ENCODE measurements at regions not wholly inside any gene's neighbourhood (a gene's known extent, or its start where the extent isn't known, plus 50 kb on each side); places are given as distances from the start of the nearest gene placed in this dataset.

DNA sequence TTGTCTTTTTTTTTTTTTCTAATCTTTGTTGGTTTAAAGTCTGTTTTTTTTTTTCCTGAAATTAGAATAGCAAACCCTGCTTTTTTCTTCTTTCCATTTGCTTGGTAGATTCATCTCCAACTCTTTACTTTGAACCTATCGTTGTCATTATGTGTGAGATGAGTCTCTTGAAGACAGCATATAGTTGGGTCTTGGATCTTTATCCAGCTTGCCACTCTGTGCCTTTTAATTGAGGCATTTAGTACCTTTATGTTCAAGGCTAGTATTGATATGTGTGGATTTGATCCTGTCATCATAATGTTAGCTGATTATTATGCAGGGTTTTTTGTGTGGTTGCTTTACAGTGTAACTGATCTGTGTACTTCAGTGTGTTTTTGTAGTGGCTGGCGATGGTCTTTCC lies 383.8 kb downstream of the MAN2A1 start:
- DNase-seq, result no peak

DNA sequence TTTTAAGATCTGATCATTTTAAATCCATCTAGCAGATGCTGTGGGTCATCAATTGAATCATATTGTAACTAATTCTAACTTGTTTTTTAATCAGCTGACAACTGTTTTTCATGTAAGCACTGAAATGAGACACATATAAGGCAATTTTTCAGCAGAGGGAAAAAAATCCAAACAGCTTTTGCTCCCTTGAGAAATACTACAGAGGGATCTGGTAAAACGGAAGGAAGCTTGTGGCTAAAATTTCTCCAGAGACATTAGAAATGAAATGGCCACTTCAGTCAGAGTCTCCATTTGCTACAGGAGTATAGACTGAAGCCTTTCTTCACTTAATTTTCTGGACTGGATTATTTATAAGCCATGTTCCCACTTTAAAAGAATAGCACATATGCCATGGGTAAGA lies 385.9 kb downstream of the MAN2A1 start:
- DNase-seq, result no peak

DNA sequence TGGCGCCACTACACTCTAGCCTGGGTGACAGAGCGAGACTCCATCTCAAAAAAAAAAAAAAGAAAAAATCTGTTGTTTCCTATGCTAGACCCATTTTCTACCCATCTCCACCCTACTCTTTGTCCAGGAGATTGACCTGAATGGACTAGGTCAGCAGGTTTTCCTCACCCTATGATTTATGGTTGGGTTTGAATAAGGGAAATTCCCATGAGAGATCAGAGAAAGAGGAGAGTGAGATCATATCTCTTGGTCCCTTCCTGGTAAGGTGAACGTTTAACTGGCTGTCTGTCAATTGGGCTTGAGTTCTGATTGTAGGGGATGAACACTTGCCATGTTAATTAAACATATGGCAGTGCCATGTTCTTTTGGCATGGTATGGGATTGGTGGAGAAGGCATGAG lies 387.4 kb downstream of the MAN2A1 start:
- DNase-seq, result no peak

DNA sequence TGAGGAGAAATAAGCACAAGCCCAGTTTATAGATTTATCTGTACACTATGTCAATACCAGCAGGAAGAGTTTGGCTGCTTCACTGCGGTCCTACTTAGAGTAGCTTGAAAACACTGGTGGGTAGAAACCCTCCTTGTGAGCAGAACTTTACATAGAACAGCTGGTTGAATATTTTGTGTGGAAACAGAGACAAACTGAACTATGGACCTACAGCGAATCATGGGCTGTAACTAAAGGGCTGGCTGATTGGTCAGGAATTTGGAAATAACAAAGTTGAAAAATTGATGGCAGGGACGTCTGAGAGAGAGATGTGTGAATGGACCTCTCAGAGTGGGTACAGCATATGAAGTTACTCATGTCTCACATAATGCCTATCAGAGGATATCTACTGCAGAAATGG lies 392.5 kb downstream of the MAN2A1 start:
- DNase-seq, result no peak

DNA sequence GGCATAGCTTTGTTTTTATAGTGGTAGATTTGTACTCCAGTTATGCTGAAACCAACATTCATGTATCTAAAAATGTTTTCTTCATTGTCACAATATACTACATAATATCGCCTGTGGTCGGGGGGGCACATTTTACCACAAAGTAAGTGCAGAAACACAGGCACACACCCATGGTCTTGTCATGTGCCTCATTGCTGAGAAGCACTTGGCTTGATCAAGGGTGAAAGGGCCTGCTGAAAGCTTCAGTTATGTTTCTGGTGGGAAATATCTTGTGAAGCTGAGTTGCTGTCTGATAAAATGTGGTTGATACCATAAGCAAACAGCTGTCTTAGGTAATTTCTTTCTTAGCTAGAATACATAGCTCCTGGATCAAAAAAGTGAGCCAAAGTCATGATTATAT lies 393.1 kb downstream of the MAN2A1 start:
- no peak for DNase-seq

DNA sequence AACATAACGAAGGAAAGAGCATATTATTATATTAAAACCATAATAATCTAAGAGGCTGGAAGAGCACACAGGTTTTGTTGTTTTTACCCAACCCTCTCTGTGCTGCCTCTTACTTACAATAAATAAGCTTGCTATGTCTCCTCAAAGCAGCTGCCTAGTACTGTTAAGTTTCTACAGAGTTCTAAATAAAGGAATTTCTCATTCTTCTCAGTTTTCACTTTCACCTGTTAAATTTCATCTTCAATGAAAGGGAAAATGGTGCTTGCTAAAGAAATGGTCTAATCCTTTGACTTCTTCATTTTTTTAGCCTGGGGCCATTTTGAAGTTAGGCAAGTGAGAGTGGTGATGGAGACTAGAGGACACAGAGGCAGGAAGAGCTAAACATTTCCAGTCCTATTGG lies 396.1 kb downstream of the MAN2A1 start:
- DNase-seq, result no peak

DNA sequence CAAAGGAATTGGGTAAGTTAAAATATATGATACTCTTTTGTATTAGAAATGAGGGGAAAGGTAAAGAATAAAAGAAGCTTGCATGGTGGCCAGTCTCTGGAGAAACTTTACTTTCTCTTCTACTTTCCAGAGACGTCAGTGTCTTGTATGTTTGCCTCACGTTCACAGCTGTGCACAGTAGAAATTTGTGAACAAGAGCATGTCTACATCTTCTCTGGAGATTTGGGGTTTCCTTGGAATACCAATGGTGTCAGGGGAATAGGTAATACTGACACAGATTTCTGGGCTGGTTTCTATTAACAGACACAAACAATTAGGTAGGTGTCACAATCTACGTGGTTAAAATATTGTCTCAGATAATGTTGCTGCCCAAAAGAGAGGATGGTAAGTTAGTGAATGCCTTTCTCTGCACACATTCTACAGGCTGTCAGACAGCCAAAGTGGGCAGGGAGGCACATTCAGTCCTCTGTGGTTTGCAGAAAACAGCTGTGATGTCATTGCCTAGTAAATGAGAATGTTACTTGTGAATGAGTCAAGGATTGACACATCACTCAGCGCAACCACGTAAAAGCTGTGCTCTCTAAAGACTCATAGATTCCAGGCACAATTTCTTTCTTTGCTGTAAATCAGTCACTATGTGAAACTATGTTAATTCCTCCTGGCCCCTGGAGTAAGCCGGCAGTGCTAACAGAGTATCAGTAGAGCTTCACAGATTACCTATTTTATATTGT lies 397.1 kb downstream of the MAN2A1 start:
- DNase-seq, result peak; percentile 15

DNA sequence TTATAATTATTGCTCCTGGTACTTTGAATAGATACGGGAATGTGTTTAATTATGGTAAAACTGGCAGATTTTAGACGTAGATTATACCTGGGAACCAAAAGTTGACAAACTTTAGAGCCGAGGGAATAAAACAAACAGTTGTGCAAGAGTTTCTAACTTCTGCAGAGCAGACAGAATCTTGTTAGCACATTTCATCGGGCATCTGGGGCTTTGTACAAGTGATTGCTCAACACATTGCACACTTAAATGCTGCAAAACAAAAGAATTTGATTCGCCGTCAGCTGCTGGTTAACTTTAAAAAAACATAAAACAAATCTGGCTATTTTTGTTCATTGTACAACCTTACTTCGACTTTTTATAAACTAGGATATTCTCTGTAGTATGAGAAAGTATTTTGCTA lies 398.1 kb downstream of the MAN2A1 start:
- DNase-seq, result no peak

DNA sequence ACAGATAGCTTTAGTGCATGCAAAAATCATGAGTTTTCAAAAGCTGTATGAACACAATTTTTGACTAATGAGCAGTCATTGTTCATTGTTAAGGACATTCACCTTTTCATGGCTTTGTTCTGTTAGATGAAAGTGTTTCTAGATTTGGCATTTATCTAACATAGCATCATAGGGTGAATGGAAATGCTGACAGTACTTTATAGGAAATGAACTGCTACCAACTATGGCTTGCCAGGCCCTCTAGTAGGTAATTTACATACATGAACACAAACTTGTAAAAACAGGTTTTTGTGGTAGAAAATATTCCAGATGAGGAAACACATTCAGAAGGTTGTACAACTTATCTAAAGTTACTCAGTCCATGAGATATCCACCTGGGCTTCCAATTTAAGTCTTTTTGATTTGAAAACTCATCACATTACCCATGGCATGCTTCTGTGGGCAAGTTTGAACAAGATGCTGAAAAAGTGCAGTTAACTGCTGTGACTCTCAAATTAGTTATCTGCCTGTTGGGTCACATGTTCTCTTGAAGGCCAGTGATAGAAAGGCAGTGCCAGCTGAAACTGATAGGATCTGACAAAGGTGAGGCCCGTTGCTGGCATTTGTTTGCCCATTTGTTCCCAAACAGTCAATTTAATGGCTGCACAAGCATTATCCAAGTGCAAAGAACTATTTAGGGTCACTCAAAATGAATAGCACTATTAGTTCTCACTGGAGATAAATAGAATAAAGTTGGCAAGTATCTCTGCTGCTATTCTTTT lies 399.1 kb downstream of the MAN2A1 start:
- DNase-seq, result no peak

DNA sequence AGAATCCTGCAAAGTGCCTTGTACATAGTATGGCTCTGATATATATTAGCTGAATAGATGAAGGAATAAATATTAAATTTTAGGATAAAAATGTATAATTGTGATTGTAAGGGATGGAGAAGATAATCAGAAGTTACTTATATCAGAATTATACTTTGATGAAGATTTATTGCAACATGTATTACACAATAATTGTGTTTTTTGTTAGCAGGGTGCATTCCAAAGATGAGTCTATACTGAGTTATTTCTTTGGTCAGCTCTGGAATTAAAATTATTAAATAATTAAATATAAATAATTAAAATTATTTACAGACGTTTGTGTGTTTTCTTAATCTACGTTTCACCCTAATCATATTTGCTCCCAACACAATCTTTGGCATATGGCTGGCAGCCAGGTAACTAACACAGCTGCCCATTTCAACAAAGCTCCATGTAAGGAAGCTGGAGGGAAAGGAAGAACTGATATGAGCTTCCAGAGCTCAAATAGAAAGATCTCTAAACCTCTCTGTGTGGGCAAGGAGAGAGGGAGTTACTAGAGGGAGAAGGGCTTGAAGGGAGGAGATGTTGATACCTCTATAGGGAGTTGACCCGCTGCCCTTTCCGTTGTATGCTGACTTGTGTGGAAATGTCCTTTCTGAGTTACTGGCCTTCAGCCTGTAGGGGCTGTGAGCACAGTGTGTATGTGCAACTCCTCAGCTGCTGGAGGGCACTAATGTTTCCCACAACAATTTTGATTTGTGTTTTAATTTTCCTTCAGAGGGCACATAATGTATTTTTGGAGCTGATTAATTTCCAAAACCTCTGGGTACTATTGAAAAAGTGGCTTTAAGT lies 403.4 kb downstream of the MAN2A1 start:
- no peak for DNase-seq

DNA sequence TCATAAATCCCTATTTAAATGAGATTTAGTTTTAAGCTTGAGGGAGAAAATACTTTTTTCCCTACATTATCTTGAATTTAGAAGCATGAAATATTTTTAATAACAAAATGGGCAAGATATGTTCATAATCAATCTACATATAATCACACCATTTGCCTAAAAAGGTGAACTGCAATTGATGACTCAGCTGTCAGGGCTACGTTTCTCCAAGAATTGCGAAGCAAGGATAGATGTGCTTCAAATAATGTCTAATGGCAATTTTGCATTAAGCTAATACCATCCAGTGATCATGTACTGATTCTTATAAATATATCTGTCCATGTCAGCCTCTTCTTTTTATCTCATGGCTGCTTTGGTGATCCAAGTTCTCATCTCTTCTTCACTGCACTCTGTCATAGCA lies 404.4 kb downstream of the MAN2A1 start:
- DNase-seq, result no peak

DNA sequence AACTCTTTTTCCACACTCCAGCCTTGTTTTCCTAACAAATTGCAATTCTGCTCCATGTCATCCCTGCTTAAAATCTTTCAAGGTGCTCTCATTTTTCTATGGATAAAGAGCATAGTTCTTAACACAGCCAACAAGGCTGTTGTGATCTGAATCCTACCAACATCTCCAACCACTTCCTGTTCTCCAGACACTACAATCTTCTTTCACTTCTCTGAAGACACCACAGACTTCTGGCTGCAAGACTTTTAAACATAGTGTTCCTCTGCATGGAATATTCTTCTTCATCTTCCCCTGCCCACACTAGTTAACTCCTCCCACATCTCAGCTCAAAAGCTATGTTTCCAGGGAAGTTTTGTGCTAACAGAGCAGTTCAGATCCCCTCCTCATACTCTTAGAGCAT lies 404.8 kb downstream of the MAN2A1 start:
- DNase-seq, result no peak

DNA sequence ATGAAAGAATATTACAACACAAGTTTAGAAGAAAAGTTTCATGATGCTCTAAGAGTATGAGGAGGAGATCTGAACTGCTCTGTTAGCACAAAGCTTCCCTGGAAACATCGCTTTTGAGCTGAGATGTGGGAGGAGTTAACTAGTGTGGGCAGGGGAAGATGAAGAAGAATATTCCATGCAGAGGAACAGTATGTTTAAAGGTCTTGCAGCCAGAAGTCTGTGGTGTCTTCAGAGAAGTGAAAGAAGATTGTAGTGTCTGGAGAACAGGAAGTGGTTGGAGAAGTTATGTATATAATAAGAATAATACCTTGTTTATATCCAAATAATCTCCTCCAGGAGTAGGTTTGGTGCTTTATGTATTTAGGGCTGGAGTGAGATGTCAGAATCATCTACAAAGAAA lies 406.7 kb downstream of the MAN2A1 start:
- no peak for DNase-seq

DNA sequence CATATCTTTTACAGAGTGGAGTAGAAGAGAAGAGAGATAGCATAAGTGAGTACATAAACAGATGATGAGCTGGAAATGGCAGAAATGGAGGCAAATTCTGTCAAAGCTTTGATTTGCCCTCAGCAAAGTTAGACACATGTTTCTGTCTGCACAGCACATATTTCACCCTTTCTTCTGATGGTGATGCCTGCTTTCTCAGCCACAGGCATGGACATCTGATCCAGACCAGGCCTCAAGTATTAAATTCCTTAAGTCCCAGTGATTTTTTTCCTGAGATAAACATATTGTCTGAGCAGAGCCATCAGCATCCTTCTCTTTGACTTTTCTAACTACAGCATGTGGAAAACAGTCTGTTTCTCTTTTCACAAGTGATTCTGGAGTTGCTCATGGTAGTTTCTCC lies 409.8 kb downstream of the MAN2A1 start:
- no peak for DNase-seq

DNA sequence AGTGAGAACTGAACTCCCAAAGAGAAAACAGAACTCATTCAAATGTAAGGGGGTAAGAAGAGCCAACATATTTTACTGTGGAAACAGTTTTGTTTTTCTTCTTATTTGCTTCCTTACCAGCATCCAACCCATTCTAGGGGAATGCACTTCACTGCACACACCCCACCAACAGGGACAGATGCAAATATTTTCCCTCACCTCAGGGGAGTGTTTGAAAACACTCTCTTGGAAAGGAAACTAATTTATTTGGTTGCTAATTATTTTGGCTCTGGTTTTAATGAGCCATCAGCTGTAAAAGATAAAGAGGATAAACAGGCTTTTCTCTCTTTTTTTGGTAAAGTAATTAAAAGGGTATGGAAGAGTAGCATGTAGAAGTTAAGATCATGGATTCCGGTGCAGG lies 413.4 kb downstream of the MAN2A1 start:
- no peak for DNase-seq

DNA sequence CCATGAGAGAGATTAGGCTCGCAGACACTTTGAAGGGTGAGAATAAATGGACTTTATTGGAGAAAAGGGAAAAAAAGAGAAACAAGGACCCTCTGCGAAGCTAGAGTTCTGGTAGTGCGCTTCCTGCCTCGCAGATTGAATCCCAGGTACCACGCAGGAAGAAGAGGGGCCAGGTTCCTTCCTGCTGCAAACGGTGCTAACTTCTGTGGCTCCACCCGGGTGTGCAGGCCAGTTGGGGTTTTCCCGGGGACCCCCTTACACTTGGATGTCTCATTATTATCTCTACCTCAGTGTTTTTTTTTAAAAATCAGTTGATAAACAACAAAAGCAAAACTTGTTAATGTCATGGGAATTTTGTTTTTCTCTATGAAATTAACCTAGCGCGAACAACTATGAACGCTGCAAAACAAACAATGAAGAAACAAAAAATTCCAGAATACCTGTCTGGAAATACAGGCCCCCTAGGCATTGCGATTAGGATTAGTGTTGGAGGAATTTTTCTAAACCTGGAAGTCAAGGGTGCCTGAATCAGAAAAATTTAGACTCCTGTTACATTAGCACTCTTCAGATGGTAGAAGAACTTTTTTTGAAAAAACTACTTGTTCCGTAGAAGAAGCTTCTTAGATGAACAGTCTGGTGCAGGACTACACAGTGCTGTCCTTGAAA lies 414.5 kb downstream of the MAN2A1 start:
- DNase-seq, result no peak

DNA sequence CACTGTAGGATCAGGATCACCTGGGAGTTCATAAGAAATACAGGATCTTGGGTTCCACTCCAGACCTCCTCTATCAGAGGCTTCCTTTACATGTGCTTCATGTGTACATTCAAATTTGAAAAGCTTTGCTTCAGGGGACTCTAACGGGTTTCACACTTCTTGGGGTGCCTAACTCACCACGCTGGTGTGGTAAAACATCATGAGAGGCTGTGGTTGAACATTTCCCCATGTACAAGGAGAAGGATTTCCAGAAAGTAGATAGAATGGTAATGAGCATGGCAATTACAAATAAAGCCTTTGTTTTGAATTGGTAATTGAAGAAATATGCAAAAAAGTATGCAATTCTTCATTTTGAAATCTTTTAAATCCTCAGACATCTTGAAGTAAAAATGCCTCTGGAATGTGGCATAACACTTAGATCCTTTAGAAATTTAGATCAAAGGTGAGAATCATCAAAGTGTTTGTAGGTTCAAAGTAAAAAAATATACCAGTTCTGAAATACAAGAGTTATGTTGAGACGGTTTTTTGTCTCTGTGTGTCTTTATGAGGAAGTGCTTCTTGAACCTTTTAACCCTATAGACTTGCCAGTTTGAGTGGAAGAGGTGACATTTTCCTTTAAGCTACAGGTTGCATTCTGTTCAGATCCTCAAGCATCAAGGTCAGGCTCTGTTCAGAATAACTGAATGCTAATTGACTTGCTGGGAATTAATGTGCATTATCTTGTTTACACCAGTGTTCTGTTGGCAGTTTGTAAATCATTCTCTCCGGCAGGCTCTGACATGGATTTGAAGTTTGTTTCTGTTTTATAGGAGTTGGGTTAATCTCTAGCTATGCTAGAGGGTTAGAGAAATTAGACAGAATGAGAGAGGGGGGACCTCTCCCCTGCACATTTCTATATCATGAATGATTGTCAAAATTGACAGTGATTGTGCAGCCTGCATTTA lies 415.3 kb downstream of the MAN2A1 start:
- no peak for DNase-seq

DNA sequence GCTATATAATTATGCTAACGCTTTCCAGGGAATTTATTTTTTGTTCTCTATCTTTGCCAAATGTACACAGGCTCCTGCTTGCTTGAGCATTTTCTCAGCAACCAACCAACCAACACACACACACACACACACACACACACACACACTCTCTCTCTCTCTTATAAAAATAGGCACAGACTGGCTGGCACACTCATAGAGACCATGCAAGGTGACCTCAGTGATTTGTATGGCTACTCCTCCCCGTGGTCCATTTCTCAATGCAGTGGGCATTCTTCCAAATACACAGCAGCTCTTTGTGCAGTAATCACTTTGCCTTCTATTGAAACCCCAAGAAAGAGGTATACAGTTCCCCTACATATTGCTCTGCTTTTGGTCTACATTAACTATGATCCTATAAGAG lies 416.0 kb downstream of the MAN2A1 start:
- DNase-seq, result no peak

DNA sequence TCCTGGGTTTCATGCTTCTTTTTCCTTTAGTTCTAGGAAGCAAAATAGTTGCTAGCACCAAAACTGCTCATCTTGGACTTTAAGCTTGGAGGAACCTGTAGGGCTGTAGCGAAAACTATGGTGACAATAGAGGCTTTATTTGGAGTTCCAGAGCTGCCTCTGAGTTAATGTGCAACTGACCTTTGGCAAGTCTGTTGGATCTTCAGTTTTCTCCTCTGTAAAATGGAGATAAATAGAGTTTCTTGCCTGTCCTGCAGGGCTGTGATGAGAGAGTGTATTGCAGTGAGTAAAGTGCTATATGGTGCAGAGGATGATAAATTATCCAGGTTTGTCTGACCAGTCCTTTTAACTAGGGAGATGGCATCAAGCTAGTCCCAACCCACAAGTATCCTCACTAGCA lies 417.0 kb downstream of the MAN2A1 start:
- DNase-seq, result no peak

DNA sequence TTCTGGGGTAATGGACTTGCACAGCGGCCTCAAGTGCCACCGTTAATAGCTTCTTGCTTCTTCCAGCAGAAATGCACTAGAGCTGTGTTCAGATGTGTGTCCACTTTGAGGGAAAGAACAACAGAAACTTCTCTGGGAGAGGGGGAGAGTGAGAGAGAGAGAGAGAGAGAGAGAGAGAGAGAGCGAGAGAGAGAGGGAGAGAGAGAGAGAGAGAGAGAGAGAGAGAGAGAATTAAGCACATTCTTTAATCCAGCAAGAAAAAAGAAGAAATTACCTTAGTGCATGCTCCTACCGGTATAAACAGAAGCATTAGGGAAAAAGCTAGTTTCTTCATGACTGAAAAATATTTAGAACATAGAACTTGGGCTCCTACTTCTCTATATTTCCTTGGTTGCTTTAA lies 418.8 kb downstream of the MAN2A1 start:
- no peak for DNase-seq

DNA sequence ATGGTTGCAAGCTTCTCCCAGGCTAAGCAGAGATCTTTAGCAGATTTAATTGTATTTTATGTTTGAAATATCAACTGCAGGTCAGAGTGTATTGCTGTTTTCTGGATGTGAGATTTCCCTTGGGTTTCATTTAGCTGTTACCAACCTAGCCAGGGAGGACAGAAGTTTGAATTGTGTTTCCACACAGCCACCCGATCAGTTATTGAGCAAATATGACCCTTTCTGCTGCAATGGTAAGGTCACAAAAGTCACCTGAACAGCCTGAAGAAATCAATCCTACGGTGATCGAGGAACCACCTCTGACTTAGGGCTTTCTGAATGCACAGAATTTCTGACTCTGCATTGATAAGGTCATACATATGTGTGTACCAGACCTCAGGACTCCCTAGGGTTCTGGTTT lies 419.9 kb downstream of the MAN2A1 start:
- DNase-seq, result no peak
